HG03469 (cell line): ENCODE measurements at regions not wholly inside any gene's neighbourhood (a gene's known extent, or its start where the extent isn't known, plus 50 kb on each side); places are given as distances from the start of the nearest gene placed in this dataset.

ENCODE experiments used
- ATAC-seq: cut with Tn5 transposase; IDR thresholded peaks from one replicate; pipeline ENCODE4 v1.9.1; 2021; ENCODE audit warnings: mild to moderate bottlenecking, moderate library complexity, moderate number of reproducible peaks; ENCODE audit not compliant: unreplicated experiment

GRCh38 chr13:74084375-74084935 lies 49.7 kb downstream of the KLF12 start:
- no peak for ATAC-seq

GRCh38 chr13:74082741-74083160 lies 51.5 kb downstream of the KLF12 start:
- ATAC-seq, result no peak

- ATAC-seq, result no peak
These were observed 53.4 kb downstream of the KLF12 start for GRCh38 chr13:74080762-74081161.

- no peak for ATAC-seq
These were observed 56.4 kb downstream of the KLF12 start for GRCh38 chr13:74077792-74078191.

- ATAC-seq, result no peak
These were observed 56.8 kb downstream of the KLF12 start for GRCh38 chr13:74077375-74077774.

- no peak for ATAC-seq
These were observed 59.5 kb downstream of the KLF12 start for GRCh38 chr13:74074723-74075122.

GRCh38 chr13:74073274-74073673 lies 60.9 kb downstream of the KLF12 start:
- no peak for ATAC-seq

GRCh38 chr13:74070513-74070912 lies 63.7 kb downstream of the KLF12 start:
- ATAC-seq, result no peak

GRCh38 chr13:74070065-74070464 lies 64.1 kb downstream of the KLF12 start:
- peak; percentile 50 for ATAC-seq

- ATAC-seq, result no peak
These were observed 65.7 kb downstream of the KLF12 start for GRCh38 chr13:74068471-74068870.

GRCh38 chr13:74067818-74068217 lies 66.4 kb downstream of the KLF12 start:
- no peak for ATAC-seq

GRCh38 chr13:74066937-74067336 lies 67.3 kb downstream of the KLF12 start:
- no peak for ATAC-seq

GRCh38 chr13:74064805-74065312 lies 69.3 kb downstream of the KLF12 start:
- ATAC-seq, result no peak

- ATAC-seq, result no peak
These were observed 70.6 kb downstream of the KLF12 start for GRCh38 chr13:74063533-74064100.

- ATAC-seq, result peak; percentile 70
These were observed 71.3 kb downstream of the KLF12 start for GRCh38 chr13:74062933-74063332.

- peak; percentile 68 for ATAC-seq
These were observed 72.1 kb downstream of the KLF12 start for GRCh38 chr13:74061926-74062595.

- no peak for ATAC-seq
These were observed 77.2 kb downstream of the KLF12 start for GRCh38 chr13:74056801-74057542.

- ATAC-seq, result no peak
These were observed 81.7 kb downstream of the KLF12 start for GRCh38 chr13:74052402-74052928.

- ATAC-seq, result no peak
These were observed 85.4 kb downstream of the KLF12 start for GRCh38 chr13:74048756-74049155.

GRCh38 chr13:74047931-74048600 lies 86.1 kb downstream of the KLF12 start:
- no peak for ATAC-seq

GRCh38 chr13:74046431-74046830 lies 87.8 kb downstream of the KLF12 start:
- ATAC-seq, result no peak
